Thyroid gland (tissue), 4 donors: ENCODE measurements at regions not wholly inside any gene's neighbourhood (a gene's known extent, or its start where the extent isn't known, plus 50 kb on each side); places are given as distances from the start of the nearest gene placed in this dataset.

Experiments used
- CTCF ChIP-seq, 6 experiments: fragments of 200-600 bp in 3 of 6; fragments of 450-650 bp in 3 of 6; sonication (generic) in 3 of 6; IDR thresholded peaks; one replicate each; pipeline ENCODE4 v1.5.1; 2016 to 2019; ENCODE audit warnings: antibody characterized with exemption in 6 of 6, mild to moderate bottlenecking in 2 of 6, inconsistent platforms in 1 of 6, moderate library complexity in 1 of 6
- POLR2A ChIP-seq, 2 donors: fragments of 450-650 bp; IDR thresholded peaks; one replicate each; pipeline ENCODE4 v1.6.1; 2017; ENCODE audit warnings: antibody characterized with exemption in 2 of 2, mild to moderate bottlenecking in 2 of 2, moderate library complexity in 1 of 2

GRCh38 chr4:62302710-62303109, 1102.6 kb downstream of the ADGRL3 start:
- TF ChIP-seq POLR2A (IDR thresholded peaks at IDR 0.05) (no peak), CTCF (IDR thresholded peaks at IDR 0.05) (no peak)
